SU-DHL-6 (cell line): ENCODE measurements at regions not wholly inside any gene's neighbourhood (a gene's known extent, or its start where the extent isn't known, plus 50 kb on each side); places are given as distances from the start of the nearest gene placed in this dataset.

Source experiments
- EZH2phosphoT487 ChIP-seq: fragments of 200-600 bp; sonication (generic), shearing (Covaris generic); conservative IDR thresholded peaks from 2 replicates; pipeline ENCODE4 v1.6.1; 2018; ENCODE audit warnings: mild to moderate bottlenecking, antibody characterized with exemption, low read length, moderate library complexity, mixed read lengths
- TF ChIP-seq, protein P1 (sequence below): fragments of 200-600 bp; sonication (generic); IDR thresholded peaks from one replicate; pipeline ENCODE4 v1.5.1; 2017; ENCODE audit warnings: antibody characterized with exemption, mild to moderate bottlenecking, low read length, moderate library complexity; ENCODE audit not compliant: insufficient read depth, poor library complexity, severe bottlenecking

DNA sequence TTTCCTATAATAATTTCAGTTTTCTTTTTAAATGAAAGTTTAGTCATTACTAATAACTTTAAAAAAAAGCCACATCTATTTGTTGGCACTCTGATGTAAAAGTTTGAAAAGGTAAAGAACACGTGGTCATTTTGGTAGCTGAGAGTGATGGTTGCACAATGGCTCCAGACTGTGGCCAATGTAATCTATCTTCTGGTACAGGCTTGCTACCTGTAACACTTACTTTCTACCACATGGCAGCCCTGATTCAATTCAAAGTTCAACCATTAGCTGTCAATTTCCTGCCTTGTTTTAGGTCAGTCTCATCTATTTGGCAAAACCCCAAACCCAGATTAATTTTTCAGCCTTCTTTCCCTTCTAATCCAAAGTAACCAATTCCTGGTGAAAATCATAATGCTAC, 126.1 kb downstream of the TUSC7 start:
- TF ChIP-seq, protein P1, sequence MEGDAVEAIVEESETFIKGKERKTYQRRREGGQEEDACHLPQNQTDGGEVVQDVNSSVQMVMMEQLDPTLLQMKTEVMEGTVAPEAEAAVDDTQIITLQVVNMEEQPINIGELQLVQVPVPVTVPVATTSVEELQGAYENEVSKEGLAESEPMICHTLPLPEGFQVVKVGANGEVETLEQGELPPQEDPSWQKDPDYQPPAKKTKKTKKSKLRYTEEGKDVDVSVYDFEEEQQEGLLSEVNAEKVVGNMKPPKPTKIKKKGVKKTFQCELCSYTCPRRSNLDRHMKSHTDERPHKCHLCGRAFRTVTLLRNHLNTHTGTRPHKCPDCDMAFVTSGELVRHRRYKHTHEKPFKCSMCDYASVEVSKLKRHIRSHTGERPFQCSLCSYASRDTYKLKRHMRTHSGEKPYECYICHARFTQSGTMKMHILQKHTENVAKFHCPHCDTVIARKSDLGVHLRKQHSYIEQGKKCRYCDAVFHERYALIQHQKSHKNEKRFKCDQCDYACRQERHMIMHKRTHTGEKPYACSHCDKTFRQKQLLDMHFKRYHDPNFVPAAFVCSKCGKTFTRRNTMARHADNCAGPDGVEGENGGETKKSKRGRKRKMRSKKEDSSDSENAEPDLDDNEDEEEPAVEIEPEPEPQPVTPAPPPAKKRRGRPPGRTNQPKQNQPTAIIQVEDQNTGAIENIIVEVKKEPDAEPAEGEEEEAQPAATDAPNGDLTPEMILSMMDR: no peak
- TF ChIP-seq EZH2phosphoT487: no peak
